AG09319 (cell line): ENCODE measurements at regions not wholly inside any gene's neighbourhood (a gene's known extent, or its start where the extent isn't known, plus 50 kb on each side); places are given as distances from the start of the nearest gene placed in this dataset.
"Not testable (repeated sequence)": the region's sequence is repeated elsewhere in the genome, so short reads cannot be mapped to it uniquely, and the experiment has no call there.

Experiments
- DNase-seq: peaks from one replicate; pipeline ENCODE4 v3.0.0-alpha.2; 2010; ENCODE audit warnings: low read depth; ENCODE audit errors: extremely low read depth
- CTCF ChIP-seq: IDR thresholded peaks from 2 replicates; pipeline ENCODE4 v1.5.1; 2011; ENCODE audit warnings: low read depth, mild to moderate bottlenecking, inconsistent platforms, low read length, moderate library complexity

DNA sequence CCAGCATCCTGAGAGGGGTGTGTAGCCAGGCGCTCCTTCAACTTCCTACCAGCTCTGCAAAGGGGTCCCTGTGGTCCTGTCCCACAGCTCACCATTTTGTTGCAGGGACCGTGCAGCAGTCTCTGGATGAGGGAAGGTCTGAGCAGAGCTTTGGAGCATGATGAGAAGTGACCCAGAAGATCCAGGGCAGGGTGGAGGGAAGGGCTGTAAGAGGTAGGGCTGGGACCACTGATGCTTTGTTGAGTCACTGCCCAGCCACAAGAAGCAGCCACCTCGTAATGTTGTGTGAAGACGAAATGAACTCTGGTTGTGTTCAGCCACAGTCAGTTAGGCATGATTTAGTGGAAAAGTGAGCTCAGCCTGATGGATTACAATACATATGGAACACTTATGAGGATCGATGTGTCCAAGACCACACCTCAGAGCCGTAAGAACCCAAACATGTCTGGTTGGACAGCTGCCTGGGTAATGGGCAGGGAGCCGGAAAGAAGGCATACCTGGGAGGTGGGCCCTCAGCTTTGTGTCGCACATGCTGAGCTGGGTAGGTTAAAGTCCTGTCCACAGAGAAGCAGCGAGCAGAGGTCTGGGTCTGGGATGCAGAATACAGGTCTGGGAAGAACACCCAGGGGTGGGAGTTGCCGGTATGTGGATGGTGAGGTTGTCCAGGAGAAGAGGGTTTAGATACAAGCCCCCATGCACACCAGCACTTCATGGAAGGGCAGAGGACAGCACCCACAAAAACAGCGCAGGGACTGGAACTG, 250.1 kb downstream of the GADD45G start:
- TF ChIP-seq CTCF = no peak
- no peak for DNase-seq

- not testable (repeated sequence) for DNase-seq
These were observed 251.5 kb downstream of the GADD45G start for GRCh38 chr9:89856296-89856695.

DNA sequence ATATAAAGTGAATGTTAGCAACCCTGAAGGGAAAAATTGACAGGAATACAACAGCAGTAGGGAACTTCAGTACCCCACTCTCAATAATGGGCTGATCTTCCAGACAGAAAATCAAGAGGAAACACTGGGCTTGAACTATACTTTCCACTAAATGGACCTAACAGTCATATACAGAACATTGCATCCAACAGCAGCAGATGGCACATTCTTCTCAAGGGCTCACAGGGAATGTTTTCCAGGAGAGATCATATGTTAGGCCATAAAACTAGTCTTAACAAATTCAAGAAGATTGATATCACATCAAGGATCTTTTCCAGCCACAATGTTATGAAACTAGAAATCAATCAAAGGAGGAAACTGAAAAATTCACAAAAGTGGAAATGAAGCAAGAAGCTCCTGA, 252.1 kb downstream of the GADD45G start:
- not testable (repeated sequence) for DNase-seq

DNA sequence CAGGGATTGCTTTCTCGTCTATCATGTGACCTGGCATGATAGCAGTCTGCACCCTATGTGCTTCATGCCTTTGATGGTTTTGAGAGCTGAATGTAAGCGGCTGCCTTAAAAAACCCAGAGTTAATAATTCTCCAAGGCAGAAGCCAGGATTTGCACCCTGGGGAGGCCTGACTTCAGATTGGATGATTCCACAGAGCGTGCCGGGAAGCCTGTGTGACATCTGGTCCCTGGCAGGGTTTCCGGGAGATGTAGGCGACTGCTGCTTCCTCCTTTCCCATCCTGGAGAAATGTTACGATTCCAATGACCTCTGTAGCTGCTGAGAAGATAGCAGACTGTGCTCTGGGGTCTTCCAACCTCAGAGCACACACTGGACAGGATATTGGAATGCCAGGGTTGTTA, 255.0 kb downstream of the GADD45G start:
- DNase-seq = not testable (repeated sequence)

- not testable (repeated sequence) for DNase-seq
These were observed 256.6 kb downstream of the GADD45G start for GRCh38 chr9:89861371-89861770.

DNA sequence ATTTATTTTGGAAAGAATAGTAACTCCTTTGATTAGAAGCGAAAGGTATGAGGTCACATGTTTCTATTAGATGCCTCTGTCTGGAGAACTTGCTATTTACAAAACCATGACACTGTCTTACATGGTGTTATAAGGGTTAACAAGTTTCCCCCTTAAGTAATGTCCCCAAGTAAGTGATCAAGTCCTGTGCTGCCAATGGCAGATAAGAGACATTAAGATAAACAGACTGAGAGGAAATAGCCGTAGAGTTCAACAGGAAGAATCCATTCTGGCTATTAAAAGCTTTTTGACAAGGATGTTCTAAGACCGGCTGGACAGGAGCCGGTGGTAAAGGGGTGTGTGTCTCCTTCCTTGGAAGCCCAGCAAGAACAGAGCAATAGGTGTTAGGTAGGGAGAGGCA, 257.5 kb downstream of the GADD45G start:
- TF ChIP-seq CTCF = no peak
- no peak for DNase-seq

DNA sequence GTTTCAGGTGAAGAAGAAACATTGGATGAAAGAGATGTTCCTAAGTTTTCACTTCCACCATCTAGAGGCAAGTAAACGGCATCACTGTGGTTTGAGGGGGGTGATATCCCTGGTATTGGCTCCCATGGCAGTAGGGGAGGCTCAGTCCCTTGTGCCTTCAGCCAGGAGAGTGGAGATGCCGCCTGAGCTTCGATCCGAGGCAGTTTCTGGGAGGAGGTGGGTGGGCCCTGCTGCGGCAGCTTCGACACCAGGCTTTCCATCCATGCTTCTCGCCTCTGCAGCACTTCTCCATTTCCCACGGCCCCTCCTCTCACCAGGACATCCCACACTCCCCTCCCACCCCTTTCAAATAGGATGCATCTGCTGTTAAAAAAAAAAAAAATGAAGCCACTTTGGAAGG, 258.3 kb downstream of the GADD45G start:
- TF ChIP-seq CTCF = no peak
- DNase-seq = no peak

DNA sequence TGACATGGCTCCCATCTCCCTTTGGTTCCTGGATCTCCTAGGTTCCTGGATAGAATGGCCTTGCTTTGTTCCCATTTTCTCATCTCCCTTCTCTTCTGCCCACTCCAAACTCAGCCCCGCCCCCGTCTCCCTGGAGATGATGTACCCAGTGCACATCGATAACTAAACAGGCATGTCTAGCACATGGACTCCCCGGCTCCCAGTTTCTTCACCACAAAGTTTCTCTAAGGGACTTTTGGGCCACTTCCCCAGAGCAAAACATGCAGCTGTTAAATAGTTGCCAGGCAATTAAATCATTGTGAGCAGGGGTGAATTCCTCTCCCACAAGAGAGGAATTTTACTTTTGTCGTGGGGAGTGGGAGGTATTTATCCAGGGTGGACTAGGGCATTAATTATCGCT, 259.0 kb downstream of the GADD45G start:
- no peak for DNase-seq
- no peak for TF ChIP-seq CTCF

GRCh38 chr9:89864257-89864656, 259.4 kb downstream of the GADD45G start:
- TF ChIP-seq CTCF = no peak
- DNase-seq = no peak

- DNase-seq = no peak
- TF ChIP-seq CTCF = no peak
These were observed 259.9 kb downstream of the GADD45G start for GRCh38 chr9:89864731-89865130.
